Osteoblast (primary cell): ENCODE measurements at regions not wholly inside any gene's neighbourhood (a gene's known extent, or its start where the extent isn't known, plus 50 kb on each side); places are given as distances from the start of the nearest gene placed in this dataset.

Source experiments
- DNase-seq: peaks from one replicate; pipeline ENCODE4 v3.0.0; 2011; ENCODE audit warnings: low spot score, mixed read lengths; ENCODE audit not compliant: insufficient read length; ENCODE audit errors: missing footprints
- H2AFZ ChIP-seq: 2 replicates; pipeline ENCODE4 v1.6.0; 2011; ENCODE audit warnings: mild to moderate bottlenecking, low read length
- H3K27ac ChIP-seq: 2 replicates; pipeline ENCODE4 v1.5.1; 2011; ENCODE audit warnings: mild to moderate bottlenecking, low read depth, low read length, moderate library complexity
- H3K27me3 ChIP-seq: 2 replicates; pipeline ENCODE4 v1.6.0; 2012; ENCODE audit warnings: mild to moderate bottlenecking, control low read depth, inconsistent platforms, low read length, moderate library complexity; ENCODE audit not compliant: insufficient read depth
- H3K36me3 ChIP-seq: 2 replicates; pipeline ENCODE4 v1.5.1; 2011; ENCODE audit warnings: mild to moderate bottlenecking, low read length, control low read depth, moderate library complexity; ENCODE audit not compliant: insufficient read depth
- H3K4me1 ChIP-seq: 2 replicates; pipeline ENCODE4 v1.5.1; 2011; ENCODE audit warnings: mild to moderate bottlenecking, low read length, control low read depth, moderate library complexity; ENCODE audit not compliant: insufficient read depth
- H3K4me2 ChIP-seq: 2 replicates; pipeline ENCODE4 v1.6.0; 2011; ENCODE audit warnings: mild to moderate bottlenecking, low read length; ENCODE audit not compliant: insufficient read depth
- H3K4me3 ChIP-seq: fragments of 200-600 bp; sonication (generic); 3 replicates; pipeline ENCODE4 v1.5.1; 2012; ENCODE audit warnings: mild to moderate bottlenecking, low read length, inconsistent platforms; ENCODE audit not compliant: insufficient read depth
- H3K79me2 ChIP-seq: 2 replicates; pipeline ENCODE4 v1.6.0; 2012; ENCODE audit warnings: mild to moderate bottlenecking, low read length, control low read depth, inconsistent platforms; ENCODE audit not compliant: insufficient read depth
- H3K9me3 ChIP-seq: 2 replicates; pipeline ENCODE4 v1.5.1; 2011; ENCODE audit warnings: low read depth, low read length, control low read depth
- H4K20me1 ChIP-seq: 2 replicates; pipeline ENCODE4 v1.6.0; 2012; ENCODE audit warnings: mild to moderate bottlenecking, low read length, control low read depth; ENCODE audit not compliant: insufficient read depth
- CTCF ChIP-seq: IDR thresholded peaks from 2 replicates; pipeline ENCODE4 v1.5.1; 2011; ENCODE audit warnings: mild to moderate bottlenecking, low read depth, low read length, moderate library complexity; ENCODE audit errors: extremely low read depth

DNA sequence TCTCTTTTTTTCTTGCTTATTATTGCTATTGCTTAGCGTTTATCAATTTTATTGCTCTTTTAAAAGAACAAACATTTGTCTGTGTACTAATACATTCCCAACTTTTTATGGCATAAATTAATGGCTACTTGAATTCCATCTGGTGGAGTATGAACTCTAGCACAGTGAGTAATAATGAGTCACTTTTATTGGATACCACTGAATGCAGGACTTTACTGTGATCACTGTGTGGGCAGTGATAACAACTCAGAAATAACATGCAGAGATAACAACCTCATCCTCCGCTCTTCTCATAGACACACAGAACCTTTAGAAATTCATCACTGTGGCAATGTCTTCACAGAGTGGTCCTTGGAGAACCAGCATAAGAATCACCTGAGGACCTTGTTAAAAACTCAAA, 139.5 kb upstream of the PRNP start:
- no peak overlapping the region for H2AFZ ChIP-seq
- H3K4me3 ChIP-seq, result no peak overlapping the region
- H3K27me3 ChIP-seq, result no peaks in the 10 kb centered on the region
- peak overlapping the region; percentile 46 for H3K4me2 ChIP-seq
- TF ChIP-seq CTCF, result no peak
- H3K9me3 ChIP-seq, result peaks cover 2% of the 10 kb centered on the region
- H4K20me1 ChIP-seq, result no peaks in the 10 kb centered on the region
- peak overlapping the region; percentile 42 for H3K27ac ChIP-seq
- H3K79me2 ChIP-seq, result no peaks in the 10 kb centered on the region
- no peak for DNase-seq
- peaks cover 28% of the 10 kb centered on the region for H3K4me1 ChIP-seq
- H3K36me3 ChIP-seq, result no peaks in the 10 kb centered on the region

- no peak for TF ChIP-seq CTCF
- Histone ChIP-seq H3K4me1 (peaks cover 28% of the 10 kb centered on the region), H2AFZ (no peak overlapping the region), H3K36me3 (no peaks in the 10 kb centered on the region), H4K20me1 (no peaks in the 10 kb centered on the region), H3K27ac (peak overlapping the region; percentile 42), H3K4me3 (no peak overlapping the region), H3K27me3 (no peaks in the 10 kb centered on the region), H3K79me2 (no peaks in the 10 kb centered on the region), H3K9me3 (peaks cover 2% of the 10 kb centered on the region), H3K4me2 (peak overlapping the region; percentile 32)
- DNase-seq, result no peak
These were observed 139.9 kb upstream of the PRNP start for GRCh38 chr20:4546342-4546741.

- Histone ChIP-seq H3K79me2 (no peaks in the 10 kb centered on the region), H3K36me3 (no peaks in the 10 kb centered on the region), H3K4me1 (peaks cover 28% of the 10 kb centered on the region), H2AFZ (no peak overlapping the region), H3K27ac (peak overlapping the region; percentile 42), H3K9me3 (peaks cover 2% of the 10 kb centered on the region), H3K4me2 (peak overlapping the region; percentile 13), H4K20me1 (no peaks in the 10 kb centered on the region), H3K27me3 (no peaks in the 10 kb centered on the region), H3K4me3 (no peak overlapping the region)
- TF ChIP-seq CTCF, result no peak
- no peak for DNase-seq
These were observed 140.7 kb upstream of the PRNP start for GRCh38 chr20:4545526-4545925.

DNA sequence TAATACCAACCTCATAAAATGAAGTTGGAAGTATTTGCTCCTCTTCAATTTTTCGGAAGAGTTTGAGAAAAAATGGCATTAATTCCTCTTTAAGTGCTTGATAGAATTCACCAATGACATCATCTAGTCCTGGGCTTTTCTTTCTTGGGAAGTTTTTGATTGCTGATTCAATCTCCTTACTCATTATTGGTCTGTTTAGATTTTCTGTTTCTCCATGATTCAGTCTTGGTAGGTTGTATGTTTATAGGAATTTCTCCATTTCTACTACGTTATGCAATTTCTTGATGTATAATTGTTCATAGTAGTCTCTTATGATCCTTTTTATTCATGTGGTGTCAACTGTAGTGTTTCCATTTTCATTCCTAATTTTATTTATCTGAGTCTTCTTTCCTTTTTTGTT, 141.5 kb upstream of the PRNP start:
- Histone ChIP-seq H2AFZ (no peak overlapping the region), H4K20me1 (no peaks in the 10 kb centered on the region), H3K27ac (peak overlapping the region; percentile 42), H3K79me2 (no peaks in the 10 kb centered on the region), H3K4me1 (peaks cover 28% of the 10 kb centered on the region), H3K9me3 (peaks cover 2% of the 10 kb centered on the region), H3K4me3 (no peak overlapping the region), H3K36me3 (no peaks in the 10 kb centered on the region), H3K4me2 (peak overlapping the region; percentile 13), H3K27me3 (no peaks in the 10 kb centered on the region)
- no peak for DNase-seq
- TF ChIP-seq CTCF, result no peak
